CD4-positive, alpha-beta memory T cell (primary cell): ENCODE measurements at regions not wholly inside any gene's neighbourhood (a gene's known extent, or its start where the extent isn't known, plus 50 kb on each side); places are given as distances from the start of the nearest gene placed in this dataset.
A peak's percentile ranks its signal among the peaks of the same experiment; 100 is the strongest.

Experiments used
- CTCF ChIA-PET: fragments of 350-600 bp; sonication (Branson Sonifier 250); formaldehyde crosslinking; loops from one replicate; lab custom pipeline; 2021; ENCODE audit warnings: inconsistent platforms; ENCODE audit not compliant: partially characterized antibody; lab: Charles Lee
- POLR2A ChIA-PET: fragments of 350-600 bp; sonication (Branson Sonifier 250); formaldehyde crosslinking; loops from one replicate; lab custom pipeline; 2021; ENCODE audit not compliant: partially characterized antibody; lab: Charles Lee
- DNase-seq, 5 donors: peaks; one replicate each; pipeline versions ENCODE4 v3.0.0 to v3.0.0-alpha.2; 2020 to 2022; ENCODE audit warnings: mixed read lengths in 1 of 5
- H3K27ac ChIP-seq: one replicate; pipeline ENCODE4 v1.7.0; 2013; ENCODE audit warnings: low read depth, low read length
- H3K27me3 ChIP-seq: 2 replicates; pipeline ENCODE4 v1.7.0; 2013; ENCODE audit warnings: mild to moderate bottlenecking, low read length, moderate library complexity; ENCODE audit not compliant: insufficient read depth
- H3K36me3 ChIP-seq: 2 replicates; pipeline ENCODE4 v1.7.0; 2013; ENCODE audit warnings: mild to moderate bottlenecking, low read length, moderate library complexity; ENCODE audit not compliant: insufficient read depth
- H3K4me1 ChIP-seq: 2 replicates; pipeline ENCODE4 v1.7.0; 2013; ENCODE audit warnings: mild to moderate bottlenecking, low read length, moderate library complexity; ENCODE audit not compliant: insufficient read depth
- H3K4me3 ChIP-seq, 2 donors: one replicate each; pipeline ENCODE4 v1.7.0; 2013; ENCODE audit warnings: low read length in 2 of 2, mild to moderate bottlenecking in 1 of 2
- H3K9me3 ChIP-seq, 2 donors: one replicate each; pipeline ENCODE4 v1.7.0; 2013; ENCODE audit warnings: low read length in 2 of 2, control low read depth in 1 of 2; ENCODE audit not compliant: control insufficient read depth in 1 of 2
- H3K27ac Mint-ChIP-seq, 7 donors: one replicate each; pipeline ENCODE4 v1.8.0; 2020 to 2021; ENCODE audit warnings: mixed read lengths in 7 of 7, mild to moderate bottlenecking in 6 of 7, inconsistent platforms in 3 of 7, moderate library complexity in 3 of 7
- H3K27me3 Mint-ChIP-seq, 2 donors: one replicate each; pipeline ENCODE4 v1.8.0; 2020 to 2021; ENCODE audit warnings: mixed read lengths in 2 of 2
- H3K36me3 Mint-ChIP-seq, 2 donors: one replicate each; pipeline ENCODE4 v1.8.0; 2020 to 2021; ENCODE audit warnings: mixed read lengths in 2 of 2, inconsistent platforms in 1 of 2, mild to moderate bottlenecking in 1 of 2
- H3K4me1 Mint-ChIP-seq, 4 donors: one replicate each; pipeline ENCODE4 v1.8.0; 2020 to 2021; ENCODE audit warnings: mixed read lengths in 4 of 4, mild to moderate bottlenecking in 1 of 4
- H3K4me3 Mint-ChIP-seq, 8 donors: one replicate each; pipeline ENCODE4 v1.8.0; 2020 to 2021; ENCODE audit warnings: mixed read lengths in 8 of 8, mild to moderate bottlenecking in 7 of 8, moderate library complexity in 6 of 8, inconsistent platforms in 3 of 8
- H3K9me3 Mint-ChIP-seq, 8 donors: one replicate each; pipeline ENCODE4 v1.8.0; 2020 to 2021; ENCODE audit warnings: mixed read lengths in 8 of 8, mild to moderate bottlenecking in 5 of 8, inconsistent platforms in 3 of 8, moderate library complexity in 1 of 8
- intact Hi-C: fragments of 100-400 bp; cut with micrococcal nuclease; formaldehyde crosslinking; loops from one replicate; pipeline ENCODE4 v1.15.1; 2023

DNA sequence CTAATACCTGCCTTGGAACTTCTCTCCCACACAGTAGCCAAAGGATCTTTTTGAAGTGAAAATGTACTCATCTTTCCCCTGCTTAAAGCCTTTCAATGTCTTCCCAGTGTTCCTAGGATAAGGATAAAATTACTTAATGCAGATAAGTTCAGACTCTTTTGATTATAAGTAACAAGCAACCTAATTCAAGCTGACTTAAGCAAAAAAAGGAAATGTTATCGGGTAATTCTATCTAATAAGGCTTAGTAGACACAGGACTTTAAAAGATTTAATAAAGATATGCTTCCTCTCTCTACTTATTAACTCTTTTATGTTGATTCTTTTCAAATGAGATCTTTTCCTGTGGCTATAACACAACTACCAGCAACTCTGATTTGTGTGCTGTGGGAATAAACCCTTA is 284.2 kb downstream of the OXSM start:
- no peaks in the 10 kb centered on the region for H3K36me3 ChIP-seq
- no peaks in the 10 kb centered on the region for H3K9me3 Mint-ChIP-seq
- no peaks in the 10 kb centered on the region for H3K27me3 Mint-ChIP-seq
- H3K9me3 ChIP-seq = no peaks in the 10 kb centered on the region
- intact Hi-C loops = no loop called here
- no peak overlapping the region for H3K4me3 Mint-ChIP-seq
- no peaks in the 10 kb centered on the region for H3K36me3 Mint-ChIP-seq
- CTCF ChIA-PET = no interaction called here
- POLR2A ChIA-PET = no interaction called here
- no peak for DNase-seq
- no peaks in the 10 kb centered on the region for H3K27me3 ChIP-seq
- no peak overlapping the region for H3K4me3 ChIP-seq
- H3K4me1 Mint-ChIP-seq = no peaks in the 10 kb centered on the region
- no peak overlapping the region for H3K27ac Mint-ChIP-seq
- H3K27ac ChIP-seq = no peak overlapping the region
- H3K4me1 ChIP-seq = no peaks in the 10 kb centered on the region

DNA sequence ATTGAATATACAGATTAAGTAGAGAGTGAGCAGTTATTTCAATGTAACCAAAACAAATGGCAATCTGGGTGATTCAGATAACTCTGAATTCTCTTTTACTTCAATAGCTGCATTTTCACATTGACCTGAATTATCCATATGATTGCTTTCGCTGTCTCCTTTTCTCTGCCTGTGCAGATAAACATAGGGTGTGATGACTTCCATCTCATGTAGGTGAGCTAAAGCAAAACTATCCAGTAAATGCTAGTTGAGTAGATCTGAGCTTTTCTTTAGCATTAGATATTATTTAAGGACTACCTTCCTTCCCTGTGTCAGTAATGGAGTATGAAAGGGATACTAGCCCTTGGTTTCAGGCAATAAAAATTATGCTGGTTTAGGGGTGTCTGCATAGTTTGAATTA is 288.6 kb downstream of the OXSM start:
- H3K9me3 Mint-ChIP-seq = no peaks in the 10 kb centered on the region
- H3K36me3 Mint-ChIP-seq = no peaks in the 10 kb centered on the region
- POLR2A ChIA-PET = interaction anchor here (0.6 kb wide), 1 partner anchor 30 kb away, joined by 3 read pairs; no protein-coding TSS in a partner anchor
- H3K27me3 Mint-ChIP-seq = no peaks in the 10 kb centered on the region
- Histone ChIP-seq H3K36me3 (no peaks in the 10 kb centered on the region), H3K9me3 (no peaks in the 10 kb centered on the region), H3K27ac (no peak overlapping the region), H3K27me3 (no peaks in the 10 kb centered on the region), H3K4me1 (no peaks in the 10 kb centered on the region), H3K4me3 (no peak overlapping the region)
- CTCF ChIA-PET = no interaction called here
- DNase-seq = no peak
- H3K4me1 Mint-ChIP-seq = no peaks in the 10 kb centered on the region
- intact Hi-C loops = no loop called here
- H3K27ac Mint-ChIP-seq = no peak overlapping the region
- no peak overlapping the region for H3K4me3 Mint-ChIP-seq

DNA sequence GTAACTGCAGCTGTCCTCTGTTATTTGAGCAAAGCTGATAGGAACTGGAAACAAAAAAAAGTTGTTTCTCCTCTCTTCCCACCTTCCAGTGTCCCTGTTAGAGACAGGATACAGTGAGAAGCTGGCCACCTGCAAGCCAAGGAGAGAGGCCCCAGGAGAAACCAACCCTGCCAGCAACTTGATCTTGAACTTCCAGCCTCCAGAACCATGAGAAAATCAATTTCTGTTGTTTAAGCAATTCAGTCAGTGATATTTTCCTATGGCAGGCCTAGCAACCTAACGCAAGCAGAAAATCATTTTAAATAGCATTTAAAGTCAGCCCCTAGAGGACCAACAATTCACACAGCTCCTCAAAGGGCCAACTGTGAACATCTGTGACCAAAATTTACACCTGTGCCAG is 291.3 kb downstream of the OXSM start:
- H3K9me3 ChIP-seq = no peaks in the 10 kb centered on the region
- H3K27me3 ChIP-seq = no peaks in the 10 kb centered on the region
- no peaks in the 10 kb centered on the region for H3K4me1 Mint-ChIP-seq
- no peaks in the 10 kb centered on the region for H3K27me3 Mint-ChIP-seq
- no peak for DNase-seq
- no peak overlapping the region for H3K27ac ChIP-seq
- H3K36me3 Mint-ChIP-seq = no peaks in the 10 kb centered on the region
- ChIA-PET POLR2A (no interaction called here), CTCF (no interaction called here)
- no peak overlapping the region for H3K4me3 Mint-ChIP-seq
- H3K36me3 ChIP-seq = no peaks in the 10 kb centered on the region
- no peak overlapping the region for H3K4me3 ChIP-seq
- H3K9me3 Mint-ChIP-seq = no peaks in the 10 kb centered on the region
- no peaks in the 10 kb centered on the region for H3K4me1 ChIP-seq
- intact Hi-C loops = no loop called here
- no peak overlapping the region for H3K27ac Mint-ChIP-seq

- H3K4me1 Mint-ChIP-seq = no peaks in the 10 kb centered on the region
- Histone ChIP-seq H3K36me3 (no peaks in the 10 kb centered on the region), H3K4me1 (no peaks in the 10 kb centered on the region), H3K27ac (no peak overlapping the region), H3K27me3 (no peaks in the 10 kb centered on the region), H3K9me3 (no peaks in the 10 kb centered on the region), H3K4me3 (no peak overlapping the region)
- no peaks in the 10 kb centered on the region for H3K36me3 Mint-ChIP-seq
- peaks cover 0 to 2% of the 10 kb centered on the region in 2 donors for H3K27me3 Mint-ChIP-seq
- H3K4me3 Mint-ChIP-seq = no peak overlapping the region
- intact Hi-C loops = no loop called here
- POLR2A ChIA-PET = no interaction called here
- peaks cover 0 to 4% (median 3%) of the 10 kb centered on the region in 8 donors for H3K9me3 Mint-ChIP-seq
- H3K27ac Mint-ChIP-seq = no peak overlapping the region
- no peak for DNase-seq
- CTCF ChIA-PET = no interaction called here
Measured at GRCh38 chr3:26081806-26082205, 291.9 kb downstream of the OXSM start.

DNA sequence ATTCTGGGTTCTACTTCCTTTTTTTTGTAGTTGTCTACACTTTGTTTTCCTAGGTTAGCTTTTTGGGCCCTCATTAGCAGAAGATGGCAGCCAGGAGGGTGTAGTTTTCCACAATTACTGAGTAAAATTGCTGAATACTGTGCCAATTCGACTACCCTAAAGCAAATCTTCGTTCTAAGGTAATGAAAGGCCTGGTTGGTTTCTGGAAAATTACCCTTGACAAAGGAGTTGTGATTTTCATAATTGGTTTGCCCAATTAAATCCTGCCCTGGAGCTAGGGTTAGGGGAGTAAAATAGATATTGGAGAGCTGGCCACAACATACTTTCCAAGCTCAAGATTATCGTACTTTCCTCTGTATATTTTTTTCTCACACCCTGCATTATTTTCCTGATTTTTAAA is 293.0 kb downstream of the OXSM start:
- Histone ChIP-seq H3K36me3 (no peaks in the 10 kb centered on the region), H3K9me3 (no peaks in the 10 kb centered on the region), H3K4me3 (no peak overlapping the region), H3K27me3 (no peaks in the 10 kb centered on the region), H3K4me1 (no peaks in the 10 kb centered on the region), H3K27ac (no peak overlapping the region)
- Mint-ChIP-seq H3K4me1 (no peaks in the 10 kb centered on the region), H3K9me3 (peaks cover under 1 to 12% (median 5%) of the 10 kb centered on the region in 8 donors), H3K4me3 (no peak overlapping the region), H3K27ac (no peak overlapping the region), H3K27me3 (peaks cover 0 to 2% of the 10 kb centered on the region in 2 donors), H3K36me3 (no peaks in the 10 kb centered on the region)
- no peak for DNase-seq
- ChIA-PET POLR2A (no interaction called here), CTCF (no interaction called here)
- intact Hi-C loops = no loop called here

DNA sequence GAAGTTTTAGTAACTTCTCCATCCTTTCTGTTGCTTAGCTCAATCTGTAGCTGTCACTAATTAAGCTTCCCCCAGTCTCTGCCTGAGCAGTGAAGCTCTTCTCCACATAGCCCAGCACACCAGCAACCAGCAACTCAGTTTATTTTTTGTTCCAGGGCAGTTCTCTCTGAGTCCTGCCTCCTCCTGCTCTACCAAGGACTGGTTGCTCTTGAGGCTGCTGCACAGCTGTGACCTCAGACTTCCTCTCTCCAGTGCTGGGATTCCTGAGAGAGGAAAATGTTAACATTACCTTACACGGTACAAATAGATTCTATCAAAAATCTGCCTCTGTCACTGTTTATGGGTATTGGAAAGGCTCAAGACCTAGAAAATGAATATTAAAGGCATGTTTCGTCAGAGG is 294.7 kb downstream of the OXSM start:
- Histone ChIP-seq H3K4me3 (no peak overlapping the region), H3K27ac (no peak overlapping the region), H3K27me3 (no peaks in the 10 kb centered on the region), H3K4me1 (no peaks in the 10 kb centered on the region), H3K36me3 (no peaks in the 10 kb centered on the region), H3K9me3 (no peaks in the 10 kb centered on the region)
- ChIA-PET CTCF (no interaction called here), POLR2A (no interaction called here)
- Mint-ChIP-seq H3K4me1 (no peaks in the 10 kb centered on the region), H3K9me3 (peaks cover 5 to 25% (median 14%) of the 10 kb centered on the region in 8 donors), H3K27ac (peak overlapping the region in 1 of 7 donors; percentile 10), H3K36me3 (no peaks in the 10 kb centered on the region), H3K27me3 (peaks cover 0 to 2% of the 10 kb centered on the region in 2 donors), H3K4me3 (no peak overlapping the region)
- no peak for DNase-seq
- intact Hi-C loops = no loop called here

- H3K27ac Mint-ChIP-seq = no peak overlapping the region
- H3K4me3 ChIP-seq = no peak overlapping the region
- no peak for DNase-seq
- intact Hi-C loops = no loop called here
- no peaks in the 10 kb centered on the region for H3K4me1 Mint-ChIP-seq
- H3K4me3 Mint-ChIP-seq = no peak overlapping the region
- H3K27me3 Mint-ChIP-seq = peaks cover 0 to 4% of the 10 kb centered on the region in 2 donors
- H3K9me3 Mint-ChIP-seq = peaks cover 5 to 25% (median 16%) of the 10 kb centered on the region in 8 donors
- no peaks in the 10 kb centered on the region for H3K4me1 ChIP-seq
- ChIA-PET CTCF (interaction anchor here (0.7 kb wide), 1 partner anchor 117 kb away, joined by 3 read pairs; no protein-coding TSS in a partner anchor), POLR2A (no interaction called here)
- no peaks in the 10 kb centered on the region for H3K36me3 ChIP-seq
- no peaks in the 10 kb centered on the region for H3K36me3 Mint-ChIP-seq
- H3K27me3 ChIP-seq = no peaks in the 10 kb centered on the region
- H3K27ac ChIP-seq = no peak overlapping the region
- no peaks in the 10 kb centered on the region for H3K9me3 ChIP-seq
Measured at GRCh38 chr3:26087751-26088150, 297.9 kb downstream of the OXSM start.

DNA sequence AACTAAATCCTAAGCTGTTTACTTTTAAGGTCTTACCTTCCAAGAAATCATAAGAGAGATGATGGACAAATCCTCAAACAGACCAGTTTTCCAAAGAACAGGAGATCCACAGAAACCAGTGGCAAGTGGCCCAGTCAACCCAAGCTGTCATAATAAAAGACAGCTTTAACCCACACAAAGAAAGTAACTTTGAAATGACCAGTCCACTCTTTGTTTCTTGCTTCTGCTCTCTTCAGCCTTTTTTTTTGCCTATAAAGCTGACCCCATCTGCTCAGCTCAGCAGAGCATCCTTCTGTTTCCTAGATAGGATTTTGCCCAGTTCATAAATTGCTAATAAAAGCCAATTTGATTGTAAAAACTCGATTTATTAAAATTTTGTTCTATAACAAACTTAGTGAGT is 299.4 kb downstream of the OXSM start:
- CTCF ChIA-PET = no interaction called here
- POLR2A ChIA-PET = no interaction called here
- H3K27me3 Mint-ChIP-seq = peaks cover 0 to 4% of the 10 kb centered on the region in 2 donors
- no peaks in the 10 kb centered on the region for H3K27me3 ChIP-seq
- no peak for DNase-seq
- no peak overlapping the region for H3K4me3 ChIP-seq
- no peaks in the 10 kb centered on the region for H3K9me3 ChIP-seq
- H3K4me1 ChIP-seq = no peaks in the 10 kb centered on the region
- intact Hi-C loops = no loop called here
- H3K4me3 Mint-ChIP-seq = no peak overlapping the region
- no peak overlapping the region for H3K27ac Mint-ChIP-seq
- H3K9me3 Mint-ChIP-seq = peaks cover 5 to 27% (median 19%) of the 10 kb centered on the region in 8 donors
- H3K4me1 Mint-ChIP-seq = no peaks in the 10 kb centered on the region
- H3K36me3 ChIP-seq = no peaks in the 10 kb centered on the region
- no peak overlapping the region for H3K27ac ChIP-seq
- H3K36me3 Mint-ChIP-seq = no peaks in the 10 kb centered on the region
